ENCODE measurements at regions not wholly inside any gene's neighbourhood (a gene's known extent, or its start where the extent isn't known, plus 50 kb on each side); places are given as distances from the start of the nearest gene placed in this dataset.

DNA sequence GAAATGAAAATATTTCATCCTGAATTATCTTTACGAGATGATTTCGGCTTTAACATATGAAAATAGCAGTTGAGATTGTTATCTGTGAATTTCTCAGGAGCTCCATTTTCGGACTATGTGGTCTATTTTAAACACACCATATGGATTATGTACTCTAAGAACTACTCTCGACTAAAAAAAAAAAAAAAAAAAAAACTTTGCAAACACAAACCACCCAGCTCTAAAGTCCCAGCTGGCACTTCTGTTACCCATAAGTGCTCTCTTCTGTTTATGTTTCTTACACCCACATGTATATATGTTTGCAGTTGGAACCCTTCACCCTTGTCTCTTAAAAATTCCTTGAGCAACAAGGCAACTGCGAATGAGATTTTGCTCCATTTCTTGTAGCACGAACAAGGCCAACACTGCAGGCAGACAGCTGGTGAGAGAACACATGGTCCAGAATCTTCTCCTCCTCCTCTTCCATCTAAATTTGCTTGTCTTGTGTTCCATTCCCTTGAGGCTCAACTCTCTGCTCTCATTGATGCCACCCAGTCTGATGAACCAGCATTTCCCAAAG lies 172.7 kb upstream of the HCCS start:
- H3K4me3 ChIP-seq = no peak overlapping the region
- H3K27me3 ChIP-seq (replicated peaks in 1 of 7) = no peaks in the 10 kb centered on the region
- intact Hi-C loops (cut with DNase I; ENCODE audit: low total_unique reads) = no loop called here
- H3K27ac ChIP-seq = no peak overlapping the region
- no peaks in the 10 kb centered on the region for H3K4me1 ChIP-seq
- peaks cover 0 to 7% (median 0%) of the 10 kb centered on the region in 8 donors for H3K9me3 ChIP-seq
- no peak for DNase-seq
- H3K36me3 ChIP-seq = no peaks in the 10 kb centered on the region
- TF ChIP-seq, protein P1, sequence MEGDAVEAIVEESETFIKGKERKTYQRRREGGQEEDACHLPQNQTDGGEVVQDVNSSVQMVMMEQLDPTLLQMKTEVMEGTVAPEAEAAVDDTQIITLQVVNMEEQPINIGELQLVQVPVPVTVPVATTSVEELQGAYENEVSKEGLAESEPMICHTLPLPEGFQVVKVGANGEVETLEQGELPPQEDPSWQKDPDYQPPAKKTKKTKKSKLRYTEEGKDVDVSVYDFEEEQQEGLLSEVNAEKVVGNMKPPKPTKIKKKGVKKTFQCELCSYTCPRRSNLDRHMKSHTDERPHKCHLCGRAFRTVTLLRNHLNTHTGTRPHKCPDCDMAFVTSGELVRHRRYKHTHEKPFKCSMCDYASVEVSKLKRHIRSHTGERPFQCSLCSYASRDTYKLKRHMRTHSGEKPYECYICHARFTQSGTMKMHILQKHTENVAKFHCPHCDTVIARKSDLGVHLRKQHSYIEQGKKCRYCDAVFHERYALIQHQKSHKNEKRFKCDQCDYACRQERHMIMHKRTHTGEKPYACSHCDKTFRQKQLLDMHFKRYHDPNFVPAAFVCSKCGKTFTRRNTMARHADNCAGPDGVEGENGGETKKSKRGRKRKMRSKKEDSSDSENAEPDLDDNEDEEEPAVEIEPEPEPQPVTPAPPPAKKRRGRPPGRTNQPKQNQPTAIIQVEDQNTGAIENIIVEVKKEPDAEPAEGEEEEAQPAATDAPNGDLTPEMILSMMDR (IDR thresholded peaks at IDR 0.05 in 8 of 11, conservative IDR thresholded peaks at IDR 0.05 in 3 of 11) = no peak
- TF ChIP-seq POLR2AphosphoS5 (IDR thresholded peaks at IDR 0.05) = no peak
- no peak for TF ChIP-seq POLR2A (IDR thresholded peaks at IDR 0.05)
- 80 to 96% (median 91%) methylated on average over 6 of the region's 6 CpGs for WGBS, 5 donors

DNA sequence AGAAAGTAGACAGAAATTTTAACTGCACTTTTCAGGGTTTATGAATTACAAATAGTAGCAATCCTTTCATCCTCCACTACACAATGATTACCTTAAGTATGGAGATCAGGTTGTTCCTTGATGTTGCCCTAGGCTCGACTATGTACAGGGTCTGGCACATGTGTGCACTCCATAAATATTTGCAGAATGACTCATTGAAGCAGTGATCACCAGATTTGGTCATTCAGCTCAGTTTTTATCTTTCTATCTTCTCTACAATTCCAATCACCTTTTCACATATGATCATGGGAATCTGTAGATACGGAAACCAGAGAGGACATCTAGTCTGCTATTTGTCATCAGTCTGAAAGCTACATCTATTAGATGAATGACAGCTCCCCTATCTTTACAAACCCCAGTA lies 171.7 kb upstream of the HCCS start:
- H3K4me3 ChIP-seq = no peak overlapping the region
- DNase-seq = no peak
- intact Hi-C loops (cut with DNase I; ENCODE audit: low total_unique reads) = no loop called here
- H3K27me3 ChIP-seq (replicated peaks in 1 of 7) = no peaks in the 10 kb centered on the region
- no peak overlapping the region for H3K27ac ChIP-seq
- peaks cover 0 to 7% (median 0%) of the 10 kb centered on the region in 8 donors for H3K9me3 ChIP-seq
- 65 to 87% (median 73%) methylated on average over 2 of the region's 2 CpGs for WGBS, 5 donors
- TF ChIP-seq, protein P1 (IDR thresholded peaks at IDR 0.05 in 8 of 11, conservative IDR thresholded peaks at IDR 0.05 in 3 of 11) = no peak
- no peak for TF ChIP-seq POLR2A (IDR thresholded peaks at IDR 0.05)
- TF ChIP-seq POLR2AphosphoS5 (IDR thresholded peaks at IDR 0.05) = no peak
- H3K36me3 ChIP-seq = no peaks in the 10 kb centered on the region
- H3K4me1 ChIP-seq = no peaks in the 10 kb centered on the region

DNA sequence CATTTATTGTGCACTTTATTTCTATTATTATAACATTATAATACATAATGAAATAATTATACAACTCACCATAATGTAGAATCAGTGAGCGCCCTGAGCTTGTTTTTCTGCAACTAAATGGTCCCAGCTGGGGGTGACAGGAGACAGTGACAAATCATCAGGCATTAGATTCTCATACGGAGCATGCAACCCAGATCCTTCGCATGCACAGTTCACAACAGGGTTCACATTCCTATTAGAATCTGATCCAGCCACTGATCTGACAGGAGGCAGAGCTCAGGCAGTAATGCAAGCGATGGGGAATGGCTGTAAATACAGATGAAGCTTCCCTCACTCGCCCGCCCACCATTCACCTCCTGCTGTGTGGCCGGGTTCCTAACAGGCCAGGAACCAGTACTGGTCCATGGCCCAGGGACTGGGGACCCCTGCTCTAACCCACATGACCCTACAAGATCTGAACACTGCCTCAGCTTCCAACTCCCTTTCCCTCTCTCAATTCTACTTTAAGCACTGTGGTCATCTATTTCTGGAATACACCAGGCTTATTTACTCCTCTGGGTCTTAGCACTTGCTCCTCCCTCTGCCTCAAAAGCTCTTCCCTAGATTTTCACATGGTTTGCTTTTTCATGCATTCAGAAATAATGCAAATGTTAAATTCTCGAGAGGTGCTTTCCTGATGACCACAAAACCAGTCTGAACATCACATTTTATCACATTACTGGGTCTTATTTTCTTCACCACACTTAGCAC lies 166.8 kb upstream of the HCCS start:
- intact Hi-C loops (cut with DNase I; ENCODE audit: low total_unique reads) = no loop called here
- no peaks in the 10 kb centered on the region for H3K4me1 ChIP-seq
- peaks cover 0 to 7% (median 0%) of the 10 kb centered on the region in 8 donors for H3K9me3 ChIP-seq
- H3K36me3 ChIP-seq = no peaks in the 10 kb centered on the region
- DNase-seq = no peak
- no peak overlapping the region for H3K4me3 ChIP-seq
- 68 to 89% (median 85%) methylated on average over 7 to 8 of the region's 8 CpGs for WGBS, 5 donors
- H3K27ac ChIP-seq = no peak overlapping the region
- no peak for TF ChIP-seq POLR2AphosphoS5 (IDR thresholded peaks at IDR 0.05)
- no peak for TF ChIP-seq POLR2A (IDR thresholded peaks at IDR 0.05)
- TF ChIP-seq, protein P1 (IDR thresholded peaks at IDR 0.05 in 8 of 11, conservative IDR thresholded peaks at IDR 0.05 in 3 of 11) = no peak
- H3K27me3 ChIP-seq (replicated peaks in 1 of 7) = no peaks in the 10 kb centered on the region

DNA sequence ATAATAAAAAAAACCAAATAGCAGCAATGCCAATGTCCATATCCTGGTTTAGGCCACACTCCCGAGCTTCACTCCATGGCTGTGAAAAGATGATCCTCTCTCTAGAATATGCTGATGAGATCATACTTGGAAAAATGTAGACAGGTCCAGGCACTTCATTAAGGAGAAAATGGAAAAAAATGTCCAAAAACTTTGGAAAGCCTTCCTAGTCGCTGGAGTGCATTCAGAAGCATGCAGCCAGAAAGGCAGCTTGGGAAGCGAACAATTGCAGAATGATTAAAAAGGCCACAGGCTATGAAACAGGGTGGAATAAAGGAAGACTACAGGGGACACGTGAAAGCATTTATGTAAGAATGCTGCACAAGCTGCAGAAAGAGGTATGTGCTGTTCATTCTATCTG lies 165.6 kb upstream of the HCCS start:
- WGBS, 5 donors = 65 to 98% (median 87%) methylated on average over 4 of the region's 4 CpGs
- intact Hi-C loops (cut with DNase I; ENCODE audit: low total_unique reads) = no loop called here
- Histone ChIP-seq H3K36me3 (no peaks in the 10 kb centered on the region), H3K27me3 (replicated peaks in 1 of 7) (no peaks in the 10 kb centered on the region), H3K4me3 (no peak overlapping the region), H3K4me1 (no peaks in the 10 kb centered on the region), H3K9me3 (peaks cover 0 to 7% (median 0%) of the 10 kb centered on the region in 8 donors), H3K27ac (no peak overlapping the region)
- DNase-seq = no peak
- TF ChIP-seq, protein P1 (IDR thresholded peaks at IDR 0.05 in 8 of 11, conservative IDR thresholded peaks at IDR 0.05 in 3 of 11) = no peak
- TF ChIP-seq POLR2AphosphoS5 (IDR thresholded peaks at IDR 0.05) (no peak), POLR2A (IDR thresholded peaks at IDR 0.05) (no peak)

Data from spleen (tissue), 11 donors.